ENCODE measurements at regions not wholly inside any gene's neighbourhood (a gene's known extent, or its start where the extent isn't known, plus 50 kb on each side); places are given as distances from the start of the nearest gene placed in this dataset.
"Not testable (repeated sequence)": the region's sequence is repeated elsewhere in the genome, so short reads cannot be mapped to it uniquely, and the experiment has no call there.

GRCh38 chr3:84277562-84278224, 681.1 kb upstream of the CADM2 start:
- H3K4me1 ChIP-seq (ENCODE audit: control insufficient read depth, insufficient read depth, low read length): no peaks in the 10 kb centered on the region
- H3K27ac ChIP-seq (ENCODE audit: low read depth, low read length): no peak overlapping the region
- H3K27me3 ChIP-seq (ENCODE audit: control insufficient read depth, insufficient read depth, low read length): no peaks in the 10 kb centered on the region
- no peaks in the 10 kb centered on the region for H3K36me3 ChIP-seq (ENCODE audit: control insufficient read depth, insufficient read depth, low read length)
- no peaks in the 10 kb centered on the region for H3K9me3 ChIP-seq (ENCODE audit: control insufficient read depth, insufficient read depth, low read length)
- H3K4me3 ChIP-seq (ENCODE audit: low read depth, low read length): no peak overlapping the region
- DNase-seq (ENCODE audit: low read depth in 4 of 6, low spot score in 6 of 6): no peak

GRCh38 chr3:84292128-84292527, 666.7 kb upstream of the CADM2 start:
- no CpG with 5 or more reads among the region's 1 CpG for WGBS (ENCODE audit: insufficient coverage)
- DNase-seq (ENCODE audit: low read depth in 4 of 6, low spot score in 6 of 6): no peak
- H3K27ac ChIP-seq (ENCODE audit: low read depth, low read length): no peak overlapping the region

DNA sequence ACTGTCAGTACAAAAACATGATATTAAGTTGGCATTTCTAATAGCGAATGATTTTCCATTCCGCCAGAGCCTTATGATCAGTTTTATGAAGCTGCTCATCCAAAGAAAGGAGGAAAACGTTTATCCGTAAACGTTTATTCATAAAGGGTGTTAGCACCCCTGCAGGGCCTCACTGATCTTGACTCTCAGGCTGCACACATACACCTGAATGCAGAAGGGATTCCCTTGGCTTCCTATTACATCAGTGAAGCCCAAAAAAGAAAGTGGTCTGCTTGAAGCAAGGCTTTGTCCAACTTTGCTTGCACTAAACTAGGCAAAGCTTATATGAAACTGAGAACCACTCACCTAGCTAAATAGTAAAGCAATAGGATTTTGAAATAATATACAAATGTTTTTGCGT, 659.5 kb upstream of the CADM2 start:
- no peak overlapping the region for H3K4me3 ChIP-seq (ENCODE audit: low read depth, low read length)
- H3K4me1 ChIP-seq (ENCODE audit: control insufficient read depth, insufficient read depth, low read length): no peaks in the 10 kb centered on the region
- 65% methylated on average over 5 of the region's 6 CpGs for WGBS (ENCODE audit: insufficient coverage)
- no peak overlapping the region for H3K27ac ChIP-seq (ENCODE audit: low read depth, low read length)
- no peaks in the 10 kb centered on the region for H3K9me3 ChIP-seq (ENCODE audit: control insufficient read depth, insufficient read depth, low read length)
- H3K36me3 ChIP-seq (ENCODE audit: control insufficient read depth, insufficient read depth, low read length): no peaks in the 10 kb centered on the region
- no peaks in the 10 kb centered on the region for H3K27me3 ChIP-seq (ENCODE audit: control insufficient read depth, insufficient read depth, low read length)
- no peak for DNase-seq (ENCODE audit: low read depth in 4 of 6, low spot score in 6 of 6)

More at GRCh38 chr3:84292128-84292527, 666.7 kb upstream of the CADM2 start:
- no peaks in the 10 kb centered on the region for H3K4me1 ChIP-seq (ENCODE audit: control insufficient read depth, insufficient read depth, low read length)
- no peaks in the 10 kb centered on the region for H3K36me3 ChIP-seq (ENCODE audit: control insufficient read depth, insufficient read depth, low read length)
- no peaks in the 10 kb centered on the region for H3K27me3 ChIP-seq (ENCODE audit: control insufficient read depth, insufficient read depth, low read length)
- H3K9me3 ChIP-seq (ENCODE audit: control insufficient read depth, insufficient read depth, low read length): no peaks in the 10 kb centered on the region
- no peak overlapping the region for H3K4me3 ChIP-seq (ENCODE audit: low read depth, low read length)

GRCh38 chr3:84304214-84304613, 654.6 kb upstream of the CADM2 start:
- Histone ChIP-seq H3K4me1 (ENCODE audit: control insufficient read depth, insufficient read depth, low read length) (no peaks in the 10 kb centered on the region), H3K36me3 (ENCODE audit: control insufficient read depth, insufficient read depth, low read length) (no peaks in the 10 kb centered on the region), H3K27me3 (ENCODE audit: control insufficient read depth, insufficient read depth, low read length) (no peaks in the 10 kb centered on the region), H3K9me3 (ENCODE audit: control insufficient read depth, insufficient read depth, low read length) (no peaks in the 10 kb centered on the region), H3K27ac (ENCODE audit: low read depth, low read length) (no peak overlapping the region), H3K4me3 (ENCODE audit: low read depth, low read length) (no peak overlapping the region)
- 95% methylated on average over 10 of the region's 11 CpGs for WGBS (ENCODE audit: insufficient coverage)
- DNase-seq (ENCODE audit: low read depth in 4 of 6, low spot score in 6 of 6): no peak

DNA sequence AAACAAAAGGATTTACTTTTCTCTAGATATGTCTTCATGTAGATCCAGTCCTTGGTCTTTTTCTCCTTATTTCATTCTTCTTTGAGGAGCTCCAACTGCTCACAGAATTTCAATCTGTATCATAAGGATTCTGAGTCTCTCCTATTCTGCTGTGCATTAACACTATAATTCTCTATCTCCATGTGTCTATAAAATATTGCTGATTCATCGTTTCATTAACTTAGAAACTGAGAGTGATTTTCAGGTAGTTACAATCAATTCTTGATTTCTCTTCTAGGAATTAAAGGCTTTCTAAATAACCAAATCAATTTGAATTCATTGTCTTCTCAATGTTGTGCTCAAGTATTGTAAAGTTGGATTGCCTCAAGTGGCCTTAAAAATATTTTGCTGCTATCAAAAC, 651.5 kb upstream of the CADM2 start:
- Histone ChIP-seq H3K9me3 (ENCODE audit: control insufficient read depth, insufficient read depth, low read length) (no peaks in the 10 kb centered on the region), H3K4me3 (ENCODE audit: low read depth, low read length) (no peak overlapping the region), H3K27ac (ENCODE audit: low read depth, low read length) (no peak overlapping the region), H3K27me3 (ENCODE audit: control insufficient read depth, insufficient read depth, low read length) (no peaks in the 10 kb centered on the region), H3K36me3 (ENCODE audit: control insufficient read depth, insufficient read depth, low read length) (no peaks in the 10 kb centered on the region), H3K4me1 (ENCODE audit: control insufficient read depth, insufficient read depth, low read length) (no peaks in the 10 kb centered on the region)
- DNase-seq (ENCODE audit: low read depth in 4 of 6, low spot score in 6 of 6): no peak
- WGBS (ENCODE audit: insufficient coverage): no CpG with 5 or more reads among the region's 1 CpG

DNA sequence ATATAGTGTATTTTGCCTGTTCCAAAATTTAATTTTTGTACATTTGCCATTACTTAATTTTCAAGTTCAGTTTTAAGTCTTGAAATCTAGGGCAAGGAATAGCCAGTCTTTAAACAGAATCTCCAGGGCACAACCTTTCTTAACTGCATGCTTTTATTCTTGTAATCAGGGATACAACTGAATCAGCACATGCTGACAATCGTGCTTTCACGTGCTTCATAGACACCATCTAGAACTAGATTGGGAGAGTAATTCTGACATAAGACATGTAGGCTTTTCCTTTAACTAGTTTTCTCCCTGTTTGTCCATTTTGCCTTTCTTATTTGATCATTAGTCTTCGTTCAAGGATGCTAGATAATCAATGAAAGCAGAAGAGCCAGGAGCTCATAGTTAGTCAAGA, 650.4 kb upstream of the CADM2 start:
- H3K4me1 ChIP-seq (ENCODE audit: control insufficient read depth, insufficient read depth, low read length): no peaks in the 10 kb centered on the region
- H3K36me3 ChIP-seq (ENCODE audit: control insufficient read depth, insufficient read depth, low read length): no peaks in the 10 kb centered on the region
- H3K27me3 ChIP-seq (ENCODE audit: control insufficient read depth, insufficient read depth, low read length): no peaks in the 10 kb centered on the region
- H3K4me3 ChIP-seq (ENCODE audit: low read depth, low read length): no peak overlapping the region
- H3K27ac ChIP-seq (ENCODE audit: low read depth, low read length): no peak overlapping the region
- DNase-seq (ENCODE audit: low read depth in 4 of 6, low spot score in 6 of 6): no peak
- no peaks in the 10 kb centered on the region for H3K9me3 ChIP-seq (ENCODE audit: control insufficient read depth, insufficient read depth, low read length)
- WGBS (ENCODE audit: insufficient coverage): 83% methylated on average over 2 of the region's 3 CpGs

DNA sequence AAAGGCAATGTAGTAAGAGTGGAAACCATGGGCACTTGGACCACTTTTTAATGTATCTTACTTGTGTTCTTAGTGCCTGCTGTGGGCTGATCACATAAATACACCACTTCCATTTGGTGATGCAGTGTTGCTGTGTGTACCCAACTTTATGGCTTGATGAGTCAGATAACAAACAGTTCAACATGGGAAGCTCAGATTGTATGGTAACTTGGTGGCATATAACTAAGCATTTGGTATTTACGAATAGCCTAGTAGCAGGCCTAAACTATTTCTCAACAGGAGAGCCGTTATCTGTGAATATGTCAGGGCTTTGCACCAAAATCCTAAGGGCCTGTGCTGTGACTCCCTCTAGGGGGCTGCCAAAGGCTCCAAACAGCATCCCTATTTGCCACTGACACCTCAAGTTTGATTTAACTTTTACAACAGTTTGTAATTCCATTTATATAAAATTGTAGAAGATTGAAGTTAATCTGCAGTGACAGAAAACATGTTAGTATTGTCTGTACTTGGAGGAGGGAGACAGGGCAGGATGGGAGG, 640.4 kb upstream of the CADM2 start:
- no CpG with 5 or more reads among the region's 2 CpGs for WGBS (ENCODE audit: insufficient coverage)
- Histone ChIP-seq H3K27me3 (ENCODE audit: control insufficient read depth, insufficient read depth, low read length) (no peaks in the 10 kb centered on the region), H3K27ac (ENCODE audit: low read depth, low read length) (no peak overlapping the region), H3K9me3 (ENCODE audit: control insufficient read depth, insufficient read depth, low read length) (no peaks in the 10 kb centered on the region), H3K4me1 (ENCODE audit: control insufficient read depth, insufficient read depth, low read length) (no peaks in the 10 kb centered on the region), H3K36me3 (ENCODE audit: control insufficient read depth, insufficient read depth, low read length) (no peaks in the 10 kb centered on the region), H3K4me3 (ENCODE audit: low read depth, low read length) (no peak overlapping the region)
- DNase-seq (ENCODE audit: low read depth in 4 of 6, low spot score in 6 of 6): no peak

GRCh38 chr3:84365563-84366278, 593.1 kb upstream of the CADM2 start:
- not testable (repeated sequence) for H3K36me3 ChIP-seq (ENCODE audit: control insufficient read depth, insufficient read depth, low read length); H3K27ac ChIP-seq (ENCODE audit: low read depth, low read length); H3K9me3 ChIP-seq (ENCODE audit: control insufficient read depth, insufficient read depth, low read length); H3K27me3 ChIP-seq (ENCODE audit: control insufficient read depth, insufficient read depth, low read length); H3K4me1 ChIP-seq (ENCODE audit: control insufficient read depth, insufficient read depth, low read length); DNase-seq (ENCODE audit: low read depth in 4 of 6, low spot score in 6 of 6); H3K4me3 ChIP-seq (ENCODE audit: low read depth, low read length)
- 88% methylated on average over 6 of the region's 9 CpGs for WGBS (ENCODE audit: insufficient coverage)
